MG63 (cell line): ENCODE measurements at regions not wholly inside any gene's neighbourhood (a gene's known extent, or its start where the extent isn't known, plus 50 kb on each side); places are given as distances from the start of the nearest gene placed in this dataset.
"Not testable (repeated sequence)": the region's sequence is repeated elsewhere in the genome, so short reads cannot be mapped to it uniquely, and the experiment has no call there.

ENCODE experiments used
- DNase-seq: peaks from one replicate; pipeline ENCODE4 v3.0.0-alpha.2; 2020
- H3K27me3 ChIP-seq: fragments of 250-450 bp; sonication (Bioruptor Pico); 2 replicates; pipeline ENCODE4 v1.5.1; 2020; ENCODE audit warnings: mild to moderate bottlenecking, moderate library complexity
- H3K36me3 ChIP-seq: fragments of 250-450 bp; sonication (Bioruptor Pico); 2 replicates; pipeline ENCODE4 v1.5.1; 2020; ENCODE audit warnings: mild to moderate bottlenecking, moderate library complexity
- H3K4me3 ChIP-seq: fragments of 250-450 bp; sonication (Bioruptor Pico); 2 replicates; pipeline ENCODE4 v1.5.1; 2020; ENCODE audit warnings: mild to moderate bottlenecking, moderate library complexity
- H3K9me3 ChIP-seq: fragments of 250-450 bp; sonication (Bioruptor Pico); 2 replicates; pipeline ENCODE4 v1.5.1; 2020; ENCODE audit warnings: mild to moderate bottlenecking, moderate library complexity

DNA sequence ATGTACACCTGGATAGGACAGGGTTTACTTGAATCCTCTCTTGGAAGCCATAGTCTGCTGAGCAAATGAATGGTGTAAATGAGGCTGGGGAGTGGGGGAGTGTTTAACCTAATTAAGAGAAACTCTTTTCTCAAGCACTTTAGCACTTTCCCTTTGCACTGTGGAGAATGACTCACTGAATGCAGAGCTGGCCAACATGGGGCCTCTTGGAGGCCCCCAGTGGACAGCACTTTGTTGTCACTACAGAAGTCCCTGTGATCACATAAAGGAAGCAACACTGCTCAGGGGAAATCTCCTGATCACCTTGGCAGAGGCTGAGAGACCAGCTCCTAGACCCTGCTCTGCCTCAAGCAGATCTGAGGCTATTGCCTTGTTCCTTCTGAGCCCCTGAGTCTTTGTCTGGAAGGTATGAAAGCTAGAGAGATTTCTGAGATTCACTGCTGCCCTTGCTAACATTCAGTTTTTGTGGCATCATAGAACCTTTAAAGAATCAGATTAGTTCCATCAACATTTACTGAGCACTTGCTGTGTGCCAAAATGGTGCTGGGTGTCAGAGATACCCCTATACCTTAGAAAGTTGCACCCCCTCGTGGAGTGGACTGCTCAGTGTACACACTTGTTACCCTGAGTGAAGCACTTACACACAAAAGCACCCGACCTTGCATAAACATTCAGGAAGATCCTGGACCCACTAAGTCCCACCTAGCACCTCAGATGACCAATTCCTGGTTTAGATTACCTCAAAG is 230.1 kb upstream of the CCL2 start:
- H3K36me3 ChIP-seq, result no peaks in the 10 kb centered on the region
- no peak for DNase-seq
- no peaks in the 10 kb centered on the region for H3K9me3 ChIP-seq
- H3K4me3 ChIP-seq, result no peak overlapping the region
- peaks cover 3% of the 10 kb centered on the region; the same call in 1 of the 2 replicates for H3K27me3 ChIP-seq

GRCh38 chr17:34030601-34031000 is 224.5 kb upstream of the CCL2 start:
- not testable (repeated sequence) for H3K4me3 ChIP-seq, H3K36me3 ChIP-seq, H3K9me3 ChIP-seq, H3K27me3 ChIP-seq, DNase-seq

- not testable (repeated sequence) for H3K36me3 ChIP-seq, H3K4me3 ChIP-seq, H3K27me3 ChIP-seq, DNase-seq, H3K9me3 ChIP-seq
Measured at GRCh38 chr17:34032305-34032704, 222.8 kb upstream of the CCL2 start.

DNA sequence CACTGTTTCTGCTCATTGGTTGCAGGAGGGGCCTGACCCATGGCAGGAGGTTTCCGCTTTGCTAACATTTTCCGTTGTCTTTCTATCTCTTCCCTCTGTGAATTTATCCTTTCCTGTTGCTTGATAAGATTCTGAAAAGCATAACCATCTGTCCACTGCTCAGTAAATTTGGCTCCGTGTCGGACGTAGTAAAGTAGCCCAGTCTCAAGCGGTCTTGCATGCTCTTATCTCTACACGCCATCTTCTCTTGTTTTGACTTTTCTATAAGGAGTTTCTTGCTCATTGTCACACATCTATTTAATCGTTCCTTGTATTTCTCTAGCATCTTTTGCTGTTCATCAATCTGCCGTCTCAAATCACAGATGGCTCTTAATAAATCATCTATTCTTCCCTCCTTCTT is 216.3 kb upstream of the CCL2 start:
- not testable (repeated sequence) for H3K36me3 ChIP-seq, H3K4me3 ChIP-seq, H3K9me3 ChIP-seq, H3K27me3 ChIP-seq, DNase-seq

DNA sequence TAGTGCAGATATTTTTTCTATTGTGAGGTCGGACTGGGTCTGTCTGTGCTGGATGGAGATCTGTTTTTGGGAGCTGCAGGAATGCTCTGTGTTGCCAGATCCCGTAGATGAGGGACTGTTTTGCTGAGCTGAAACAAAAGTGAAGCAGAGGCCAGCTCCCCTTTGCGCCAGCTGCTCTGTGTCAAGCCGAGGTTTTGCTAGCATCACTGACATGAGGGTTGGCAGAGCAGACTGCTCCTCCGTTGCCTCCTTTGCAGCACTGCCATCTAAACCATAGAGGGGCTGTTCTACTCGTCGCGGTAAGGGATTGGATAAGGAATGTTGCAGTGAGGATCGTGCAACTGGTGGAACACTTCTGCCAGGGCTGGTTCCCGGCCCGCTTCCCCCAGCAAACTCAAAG is 215.9 kb upstream of the CCL2 start:
- H3K9me3 ChIP-seq, H3K27me3 ChIP-seq, H3K36me3 ChIP-seq, DNase-seq, H3K4me3 ChIP-seq: not testable (repeated sequence)

- H3K36me3 ChIP-seq, H3K9me3 ChIP-seq, DNase-seq, H3K27me3 ChIP-seq, H3K4me3 ChIP-seq: not testable (repeated sequence)
Measured at GRCh38 chr17:34039759-34040555, 215.1 kb upstream of the CCL2 start.

DNA sequence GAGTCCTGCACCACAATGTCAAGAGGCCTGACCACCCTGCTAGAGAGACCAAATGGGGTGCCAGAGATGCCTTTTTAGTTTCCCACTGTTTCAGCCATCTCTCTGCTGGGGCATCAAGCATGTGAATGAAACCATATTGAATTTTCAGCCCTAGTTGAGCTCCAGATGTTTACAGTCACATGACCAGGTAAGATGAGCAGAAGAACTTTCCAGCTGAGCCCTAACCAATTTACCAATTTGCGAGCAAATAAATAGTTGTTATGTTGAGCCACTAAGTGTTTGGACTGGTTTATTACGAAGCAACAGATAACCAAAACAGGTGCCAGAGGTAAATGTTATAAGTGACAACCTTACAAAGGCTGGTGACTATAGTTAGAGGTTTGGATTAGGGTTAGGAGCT is 209.1 kb upstream of the CCL2 start:
- H3K9me3 ChIP-seq, result no peaks in the 10 kb centered on the region
- no peaks in the 10 kb centered on the region for H3K36me3 ChIP-seq
- no peak overlapping the region for H3K4me3 ChIP-seq
- no peaks in the 10 kb centered on the region for H3K27me3 ChIP-seq
- no peak for DNase-seq

DNA sequence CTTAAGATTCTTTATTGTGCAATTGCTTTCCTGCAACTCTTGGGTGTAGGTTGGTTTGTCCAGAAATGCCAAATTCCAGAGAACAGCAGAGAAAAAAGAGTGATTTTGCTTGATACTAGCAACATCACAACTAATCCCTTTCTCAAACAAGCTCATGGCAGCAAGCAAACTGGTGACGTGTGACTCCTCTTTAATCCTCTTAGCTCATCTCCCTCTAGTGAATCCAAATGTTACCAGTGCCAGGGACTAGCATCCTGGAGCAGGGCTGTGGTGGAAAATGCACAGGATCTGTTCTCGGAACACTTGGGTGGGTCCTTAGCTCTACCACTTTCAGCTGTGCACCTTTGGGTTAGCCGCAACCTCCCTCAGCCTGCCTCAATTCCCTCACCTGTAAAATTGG is 204.0 kb upstream of the CCL2 start:
- Histone ChIP-seq H3K27me3 (no peaks in the 10 kb centered on the region), H3K36me3 (no peaks in the 10 kb centered on the region), H3K4me3 (no peak overlapping the region), H3K9me3 (no peaks in the 10 kb centered on the region)
- no peak for DNase-seq

- Histone ChIP-seq H3K36me3 (no peaks in the 10 kb centered on the region), H3K27me3 (no peaks in the 10 kb centered on the region), H3K4me3 (no peak overlapping the region), H3K9me3 (no peaks in the 10 kb centered on the region)
- DNase-seq, result no peak
Measured at GRCh38 chr17:34054495-34054894, 200.6 kb upstream of the CCL2 start.

DNA sequence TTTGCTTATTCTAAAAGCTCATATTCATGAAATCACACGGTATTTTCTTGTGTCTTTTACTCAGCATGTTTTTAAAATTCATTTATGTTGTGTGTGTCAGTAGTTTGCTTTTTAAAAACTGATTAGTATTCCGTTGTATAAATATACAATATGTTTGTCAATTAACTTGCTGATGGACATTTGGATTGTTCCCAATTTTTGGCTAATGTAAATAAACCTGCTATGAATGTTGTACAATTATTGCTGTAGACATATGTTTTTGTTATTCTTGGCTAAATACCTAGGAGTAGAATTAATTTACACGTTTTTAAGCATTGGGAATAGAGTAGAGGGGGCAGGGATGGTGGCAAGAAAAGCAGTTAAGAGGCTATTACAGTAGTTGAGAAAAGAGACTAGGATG is 199.5 kb upstream of the CCL2 start:
- Histone ChIP-seq H3K4me3 (no peak overlapping the region), H3K9me3 (no peaks in the 10 kb centered on the region), H3K36me3 (no peaks in the 10 kb centered on the region), H3K27me3 (no peaks in the 10 kb centered on the region)
- DNase-seq, result no peak

- Histone ChIP-seq H3K9me3 (no peaks in the 10 kb centered on the region), H3K36me3 (no peaks in the 10 kb centered on the region), H3K4me3 (no peak overlapping the region), H3K27me3 (no peaks in the 10 kb centered on the region; the same call in 1 of the 2 replicates)
- DNase-seq, result no peak
Measured at GRCh38 chr17:34059423-34060220, 195.5 kb upstream of the CCL2 start.

DNA sequence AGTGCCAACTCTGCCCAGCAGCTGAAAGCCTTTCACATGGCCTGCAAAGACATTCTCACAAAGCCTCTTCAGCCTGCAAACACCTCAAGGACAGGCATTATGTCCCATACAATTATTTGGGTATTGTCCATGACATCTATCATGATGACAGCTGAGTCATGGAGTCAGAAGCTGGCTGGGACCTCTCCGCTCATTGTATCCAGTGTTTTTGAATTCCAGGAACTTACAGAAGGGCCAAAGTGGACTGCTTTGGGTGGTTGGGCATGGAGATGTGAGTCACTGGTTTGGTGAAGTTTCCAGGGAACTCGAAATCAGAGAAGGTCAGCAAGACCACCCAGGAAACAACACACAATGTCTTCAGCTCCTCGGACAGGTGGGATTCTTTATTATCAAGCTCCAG is 188.6 kb upstream of the CCL2 start:
- H3K27me3 ChIP-seq, result no peaks in the 10 kb centered on the region; the same call in 1 of the 2 replicates
- H3K9me3 ChIP-seq, result no peaks in the 10 kb centered on the region
- no peak for DNase-seq
- no peak overlapping the region for H3K4me3 ChIP-seq
- H3K36me3 ChIP-seq, result no peaks in the 10 kb centered on the region

GRCh38 chr17:34067011-34067410 is 188.1 kb upstream of the CCL2 start:
- no peak for DNase-seq
- H3K4me3 ChIP-seq, result no peak overlapping the region
- no peaks in the 10 kb centered on the region; the same call in 1 of the 2 replicates for H3K27me3 ChIP-seq
- H3K9me3 ChIP-seq, result no peaks in the 10 kb centered on the region
- no peaks in the 10 kb centered on the region for H3K36me3 ChIP-seq

- H3K4me3 ChIP-seq, result no peak overlapping the region
- H3K27me3 ChIP-seq, result no peaks in the 10 kb centered on the region
- no peaks in the 10 kb centered on the region for H3K9me3 ChIP-seq
- no peak for DNase-seq
- no peaks in the 10 kb centered on the region for H3K36me3 ChIP-seq
Measured at GRCh38 chr17:34068571-34068970, 186.5 kb upstream of the CCL2 start.

DNA sequence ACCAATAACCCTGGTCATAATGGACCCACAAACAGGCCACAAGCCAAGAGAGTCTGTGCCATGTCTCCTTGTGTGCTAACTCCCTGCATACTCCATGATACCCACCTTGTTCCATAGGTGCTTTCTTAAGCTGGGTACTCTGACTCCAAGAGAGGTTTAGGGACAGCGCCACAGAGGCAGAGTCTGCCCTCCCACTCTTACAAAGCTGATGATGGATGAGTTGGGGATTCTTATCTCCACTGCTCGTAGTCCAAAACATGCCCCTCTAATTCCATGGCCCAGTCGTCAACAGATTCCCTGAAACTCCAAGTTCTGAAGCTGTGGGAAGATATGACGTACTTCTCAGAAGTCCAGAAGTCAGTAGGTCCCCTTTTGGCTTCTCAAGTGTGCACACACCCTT is 184.4 kb upstream of the CCL2 start:
- no peak for DNase-seq
- no peaks in the 10 kb centered on the region for H3K27me3 ChIP-seq
- no peaks in the 10 kb centered on the region for H3K9me3 ChIP-seq
- no peaks in the 10 kb centered on the region for H3K36me3 ChIP-seq
- no peak overlapping the region for H3K4me3 ChIP-seq

- Histone ChIP-seq H3K4me3 (no peak overlapping the region), H3K27me3 (no peaks in the 10 kb centered on the region), H3K36me3 (no peaks in the 10 kb centered on the region), H3K9me3 (no peaks in the 10 kb centered on the region)
- DNase-seq, result no peak
Measured at GRCh38 chr17:34071886-34072420, 183.1 kb upstream of the CCL2 start.

DNA sequence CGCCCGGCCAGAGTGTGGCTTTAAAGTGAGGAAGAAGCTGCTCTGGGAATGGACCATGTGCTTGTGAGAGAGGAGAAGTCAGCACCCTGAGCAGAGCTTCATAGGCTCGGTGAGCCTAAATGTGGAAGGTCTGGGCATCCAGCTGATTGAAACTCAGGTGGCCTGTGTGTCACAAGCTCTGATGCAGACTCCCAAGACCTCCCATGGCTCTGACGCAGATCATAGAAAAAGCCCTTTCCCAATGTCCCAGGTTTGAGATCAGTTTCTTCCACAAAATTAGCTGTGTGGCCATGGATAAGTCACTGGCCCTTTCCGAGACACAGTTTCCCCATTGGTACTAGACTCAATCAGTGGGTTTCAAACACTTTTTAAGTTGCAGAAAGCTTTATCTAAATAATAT is 180.0 kb upstream of the CCL2 start:
- no peak for DNase-seq
- 0 out of 2 replicates have a peak, but pooled peaks cover 3% of the 10 kb centered on the region for H3K27me3 ChIP-seq
- no peaks in the 10 kb centered on the region for H3K9me3 ChIP-seq
- H3K4me3 ChIP-seq, result no peak overlapping the region
- no peaks in the 10 kb centered on the region for H3K36me3 ChIP-seq
